NCI-H1417 (cell line): ENCODE measurements at regions not wholly inside any gene's neighbourhood (a gene's known extent, or its start where the extent isn't known, plus 50 kb on each side); places are given as distances from the start of the nearest gene placed in this dataset.

Source experiments
- DNase-seq, 3 experiments: peaks; one replicate each; lab custom pipeline; 2025; lab: John Stamatoyannopoulos, UW

- DNase-seq: no peak
Measured at GRCh38 chr5:125554355-125554754, 807.9 kb upstream of the ZNF608 start.

- no peak for DNase-seq
Measured at GRCh38 chr5:125555591-125555990, 809.2 kb upstream of the ZNF608 start.

- no peak for DNase-seq
Measured at GRCh38 chr5:125558016-125558415, 811.6 kb upstream of the ZNF608 start.

GRCh38 chr5:125558466-125558865 is 812.0 kb upstream of the ZNF608 start:
- no peak for DNase-seq

GRCh38 chr5:125559296-125559695 is 812.9 kb upstream of the ZNF608 start:
- no peak for DNase-seq

GRCh38 chr5:125560476-125561225 is 814.2 kb upstream of the ZNF608 start:
- DNase-seq: peak in 1 of 3 experiments; percentile 31

GRCh38 chr5:125564317-125564975 is 818.0 kb upstream of the ZNF608 start:
- no peak for DNase-seq

- no peak for DNase-seq
Measured at GRCh38 chr5:125574491-125575044, 828.1 kb upstream of the ZNF608 start.

GRCh38 chr5:125575171-125575890 is 828.9 kb upstream of the ZNF608 start:
- DNase-seq: no peak

GRCh38 chr5:125575891-125576505 is 829.6 kb upstream of the ZNF608 start:
- peak; percentile 38 to 77 (median 62) for DNase-seq

GRCh38 chr5:125576822-125577221 is 830.4 kb upstream of the ZNF608 start:
- no peak for DNase-seq

- no peak for DNase-seq
Measured at GRCh38 chr5:125578551-125578950, 832.1 kb upstream of the ZNF608 start.

GRCh38 chr5:125579182-125579581 is 832.7 kb upstream of the ZNF608 start:
- no peak for DNase-seq

- DNase-seq: no peak
Measured at GRCh38 chr5:125581311-125581710, 834.9 kb upstream of the ZNF608 start.

- no peak for DNase-seq
Measured at GRCh38 chr5:125582352-125582751, 835.9 kb upstream of the ZNF608 start.

GRCh38 chr5:125583321-125584139 is 837.1 kb upstream of the ZNF608 start:
- no peak for DNase-seq

- DNase-seq: no peak
Measured at GRCh38 chr5:125584140-125584520, 837.7 kb upstream of the ZNF608 start.

GRCh38 chr5:125587631-125588030 is 835.6 kb upstream of the GRAMD2B start:
- no peak for DNase-seq

- no peak for DNase-seq
Measured at GRCh38 chr5:125592856-125593255, 830.4 kb upstream of the GRAMD2B start.

- no peak for DNase-seq
Measured at GRCh38 chr5:125595095-125595494, 828.1 kb upstream of the GRAMD2B start.

- DNase-seq: no peak
Measured at GRCh38 chr5:125595845-125596244, 827.4 kb upstream of the GRAMD2B start.
